Endothelial cell of umbilical vein (primary cell): ENCODE measurements at regions not wholly inside any gene's neighbourhood (a gene's known extent, or its start where the extent isn't known, plus 50 kb on each side); places are given as distances from the start of the nearest gene placed in this dataset.

Experiments
- CTCF ChIP-seq, 2 donors: IDR thresholded peaks; 1 replicate in 1 of 2; 2 replicates in 1 of 2; pipeline ENCODE4 v1.5.1; 2011; ENCODE audit warnings: low read length in 2 of 2, mild to moderate bottlenecking in 2 of 2, moderate library complexity in 2 of 2, control low read depth in 1 of 2, inconsistent platforms in 1 of 2, low read depth in 1 of 2; ENCODE audit not compliant: insufficient read depth in 1 of 2; ENCODE audit errors: extremely low read depth in 1 of 2
- EZH2 ChIP-seq: IDR thresholded peaks from 2 replicates; pipeline ENCODE4 v1.6.1; 2012; ENCODE audit warnings: borderline replicate concordance, low read depth, mild to moderate bottlenecking, moderate library complexity, low read length, inconsistent platforms; ENCODE audit not compliant: severe bottlenecking
- GATA2 ChIP-seq: IDR thresholded peaks from 2 replicates; pipeline ENCODE4 v1.7.0; 2011; ENCODE audit warnings: low read depth, mild to moderate bottlenecking, moderate library complexity, mixed read lengths, low read length; ENCODE audit not compliant: insufficient read length, insufficient read depth
- POLR2A ChIP-seq: IDR thresholded peaks from 2 replicates; pipeline ENCODE4 v1.6.1; 2012; ENCODE audit warnings: low read depth, mild to moderate bottlenecking, control low read depth, low read length
- POLR2AphosphoS5 ChIP-seq: IDR thresholded peaks from 2 replicates; pipeline ENCODE4 v1.6.1; 2012; ENCODE audit warnings: low read depth, mild to moderate bottlenecking, control low read depth, low read length, moderate library complexity; ENCODE audit not compliant: insufficient read depth

- TF ChIP-seq POLR2AphosphoS5 = no peak
- no peak for TF ChIP-seq CTCF (IDR thresholded peaks at IDR 0.05; ENCODE audit: extremely low read depth in 1 of 2, insufficient read depth in 1 of 2, low read depth in 1 of 2, low read length in 2 of 2)
- TF ChIP-seq EZH2 = no peak
- TF ChIP-seq POLR2A = no peak
- no peak for TF ChIP-seq GATA2
Measured at GRCh38 chrX:1025413-1025812, 187.0 kb downstream of the CRLF2 start.
